GM12801 (cell line): ENCODE measurements at regions not wholly inside any gene's neighbourhood (a gene's known extent, or its start where the extent isn't known, plus 50 kb on each side); places are given as distances from the start of the nearest gene placed in this dataset.

Source experiments
- CTCF ChIP-seq: IDR thresholded peaks from one replicate; pipeline ENCODE4 v1.5.1; 2011; ENCODE audit warnings: control low read depth; ENCODE audit not compliant: insufficient read length; ENCODE audit errors: extremely low read depth

GRCh38 chr2:36069074-36069473, 286.5 kb upstream of the CRIM1 start:
- TF ChIP-seq CTCF: no peak

GRCh38 chr2:36068086-36068485, 287.5 kb upstream of the CRIM1 start:
- no peak for TF ChIP-seq CTCF

- TF ChIP-seq CTCF: no peak
Observed at GRCh38 chr2:36060133-36060532, 295.4 kb upstream of the CRIM1 start.

GRCh38 chr2:36059691-36060090, 295.9 kb upstream of the CRIM1 start:
- TF ChIP-seq CTCF: no peak

GRCh38 chr2:36058953-36059352, 296.6 kb upstream of the CRIM1 start:
- TF ChIP-seq CTCF: no peak

GRCh38 chr2:36058076-36058475, 297.5 kb upstream of the CRIM1 start:
- TF ChIP-seq CTCF: no peak

GRCh38 chr2:36052819-36053218, 302.8 kb upstream of the CRIM1 start:
- TF ChIP-seq CTCF: no peak

- TF ChIP-seq CTCF: no peak
Observed at GRCh38 chr2:36044411-36044810, 311.2 kb upstream of the CRIM1 start.
